ENCODE measurements at regions not wholly inside any gene's neighbourhood (a gene's known extent, or its start where the extent isn't known, plus 50 kb on each side); places are given as distances from the start of the nearest gene placed in this dataset.
"Not testable (repeated sequence)": the region's sequence is repeated elsewhere in the genome, so short reads cannot be mapped to it uniquely, and the experiment has no call there.

GRCh38 chr7:93711926-93712325 lies 137.4 kb upstream of the CALCR start:
- TF ChIP-seq CTCF (IDR thresholded peaks at IDR 0.05; ENCODE audit: low read length, missing control alignments), result no peak
- no peak for DNase-seq (ENCODE audit: low read depth)
- H3K4me3 ChIP-seq (replicated peaks; ENCODE audit: low read depth, low read length), result no peak overlapping the region

- not testable (repeated sequence) for DNase-seq (ENCODE audit: low read depth); H3K4me3 ChIP-seq (replicated peaks; ENCODE audit: low read depth, low read length)
Observed at GRCh38 chr7:93708255-93708654, 133.7 kb upstream of the CALCR start.

GRCh38 chr7:93707249-93707648 lies 132.7 kb upstream of the CALCR start:
- no peak for DNase-seq (ENCODE audit: low read depth)
- TF ChIP-seq CTCF (IDR thresholded peaks at IDR 0.05; ENCODE audit: low read length, missing control alignments), result no peak
- H3K4me3 ChIP-seq (replicated peaks; ENCODE audit: low read depth, low read length), result no peak overlapping the region

GRCh38 chr7:93706162-93706561 lies 131.6 kb upstream of the CALCR start:
- DNase-seq (ENCODE audit: low read depth); H3K4me3 ChIP-seq (replicated peaks; ENCODE audit: low read depth, low read length): not testable (repeated sequence)

- DNase-seq (ENCODE audit: low read depth), result no peak
- no peak for TF ChIP-seq CTCF (IDR thresholded peaks at IDR 0.05; ENCODE audit: low read length, missing control alignments)
- H3K4me3 ChIP-seq (replicated peaks; ENCODE audit: low read depth, low read length), result no peak overlapping the region
Observed at GRCh38 chr7:93704217-93704616, 129.7 kb upstream of the CALCR start.

GRCh38 chr7:93697901-93698300 lies 123.4 kb upstream of the CALCR start:
- H3K4me3 ChIP-seq (replicated peaks; ENCODE audit: low read depth, low read length), result no peak overlapping the region
- DNase-seq (ENCODE audit: low read depth), result no peak
- TF ChIP-seq CTCF (IDR thresholded peaks at IDR 0.05; ENCODE audit: low read length, missing control alignments), result no peak

GRCh38 chr7:93693796-93694195 lies 119.3 kb upstream of the CALCR start:
- TF ChIP-seq CTCF (IDR thresholded peaks at IDR 0.05; ENCODE audit: low read length, missing control alignments), result no peak
- no peak for DNase-seq (ENCODE audit: low read depth)
- H3K4me3 ChIP-seq (replicated peaks; ENCODE audit: low read depth, low read length), result no peak overlapping the region

GRCh38 chr7:93690021-93690420 lies 115.5 kb upstream of the CALCR start:
- TF ChIP-seq CTCF (IDR thresholded peaks at IDR 0.05; ENCODE audit: low read length, missing control alignments), result no peak
- no peak overlapping the region for H3K4me3 ChIP-seq (replicated peaks; ENCODE audit: low read depth, low read length)
- no peak for DNase-seq (ENCODE audit: low read depth)
